ENCODE measurements at regions not wholly inside any gene's neighbourhood (a gene's known extent, or its start where the extent isn't known, plus 50 kb on each side); places are given as distances from the start of the nearest gene placed in this dataset.

GRCh38 chr16:63785170-63785569 is 1336.7 kb downstream of the CDH11 start:
- TF ChIP-seq SIN3A (IDR thresholded peaks at IDR 0.05; ENCODE audit: low read depth, low read length) (no peak), POLR2A (IDR thresholded peaks at IDR 0.05; ENCODE audit: low read depth, low read length) (no peak), ZNF217 (IDR thresholded peaks at IDR 0.05) (no peak), FOS (IDR thresholded peaks at IDR 0.05; ENCODE audit: borderline replicate concordance, extremely low read depth, insufficient read length) (no peak), CREM (IDR thresholded peaks at IDR 0.05; ENCODE audit: low read depth) (no peak), ZBTB40 (IDR thresholded peaks at IDR 0.05; ENCODE audit: borderline replicate concordance) (no peak), SMC3 (IDR thresholded peaks at IDR 0.05; ENCODE audit: borderline replicate concordance, low read length) (no peak), EZH2 (IDR thresholded peaks at IDR 0.05; ENCODE audit: borderline replicate concordance, control insufficient read depth, low read depth, low read length) (no peak)
